HG03159 (cell line): ENCODE measurements at regions not wholly inside any gene's neighbourhood (a gene's known extent, or its start where the extent isn't known, plus 50 kb on each side); places are given as distances from the start of the nearest gene placed in this dataset.

ENCODE experiments used
- ATAC-seq: cut with Tn5 transposase; IDR thresholded peaks from one replicate; pipeline ENCODE4 v1.9.1; 2021; ENCODE audit warnings: mild to moderate bottlenecking, moderate library complexity; ENCODE audit not compliant: unreplicated experiment

GRCh38 chr4:81648576-81649275 is 177.0 kb upstream of the RASGEF1B start:
- peak; percentile 89 for ATAC-seq

GRCh38 chr4:81647388-81647787 is 175.7 kb upstream of the RASGEF1B start:
- no peak for ATAC-seq

- no peak for ATAC-seq
Observed at GRCh38 chr4:81642543-81642942, 170.8 kb upstream of the RASGEF1B start.

- no peak for ATAC-seq
Observed at GRCh38 chr4:81639248-81639647, 167.5 kb upstream of the RASGEF1B start.

GRCh38 chr4:81638698-81639097 is 167.0 kb upstream of the RASGEF1B start:
- no peak for ATAC-seq

GRCh38 chr4:81635739-81636138 is 164.0 kb upstream of the RASGEF1B start:
- peak; percentile 91 for ATAC-seq

GRCh38 chr4:81634766-81635549 is 163.3 kb upstream of the RASGEF1B start:
- ATAC-seq = no peak

GRCh38 chr4:81634165-81634564 is 162.5 kb upstream of the RASGEF1B start:
- no peak for ATAC-seq

- ATAC-seq = no peak
Observed at GRCh38 chr4:81632581-81633299, 161.0 kb upstream of the RASGEF1B start.

GRCh38 chr4:81631958-81632441 is 160.3 kb upstream of the RASGEF1B start:
- ATAC-seq = peak; percentile 50

- ATAC-seq = no peak
Observed at GRCh38 chr4:81629366-81629765, 157.7 kb upstream of the RASGEF1B start.

GRCh38 chr4:81628489-81628888 is 156.8 kb upstream of the RASGEF1B start:
- peak; percentile 62 for ATAC-seq

GRCh38 chr4:81627590-81627989 is 155.9 kb upstream of the RASGEF1B start:
- no peak for ATAC-seq

GRCh38 chr4:81626851-81627250 is 155.1 kb upstream of the RASGEF1B start:
- ATAC-seq = no peak

- ATAC-seq = no peak
Observed at GRCh38 chr4:81625422-81626417, 154.0 kb upstream of the RASGEF1B start.

GRCh38 chr4:81623434-81623833 is 151.7 kb upstream of the RASGEF1B start:
- ATAC-seq = no peak

- ATAC-seq = no peak
Observed at GRCh38 chr4:81622474-81623184, 150.9 kb upstream of the RASGEF1B start.

- no peak for ATAC-seq
Observed at GRCh38 chr4:81622028-81622427, 150.3 kb upstream of the RASGEF1B start.

GRCh38 chr4:81621490-81621889 is 149.8 kb upstream of the RASGEF1B start:
- no peak for ATAC-seq

GRCh38 chr4:81620442-81620841 is 148.7 kb upstream of the RASGEF1B start:
- no peak for ATAC-seq
